ENCODE measurements at regions not wholly inside any gene's neighbourhood (a gene's known extent, or its start where the extent isn't known, plus 50 kb on each side); places are given as distances from the start of the nearest gene placed in this dataset.

DNA sequence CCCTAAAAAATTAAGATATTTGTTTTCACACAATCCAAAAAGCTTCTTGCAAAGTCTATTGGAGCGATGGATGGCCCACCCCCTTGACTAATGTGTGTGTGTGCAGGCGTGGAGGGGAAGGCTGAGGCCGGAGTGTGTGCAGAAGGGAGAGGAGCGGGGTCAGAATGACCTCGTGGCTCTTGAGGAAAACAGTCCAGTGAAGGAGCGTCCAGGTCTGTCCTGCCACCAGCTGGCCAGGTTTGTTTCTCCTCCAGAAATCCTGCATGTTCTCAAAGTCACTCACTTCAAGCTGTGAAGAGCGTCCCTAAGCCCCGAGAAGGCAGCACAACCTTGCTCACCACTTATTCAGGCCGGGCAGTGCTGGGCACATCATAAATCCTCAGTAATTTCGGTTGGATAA is 69.5 kb upstream of the SSX2IP start:
- Mint-ChIP-seq H3K27ac (no peak overlapping the region), H3K36me3 (no peaks in the 10 kb centered on the region), H3K4me1 (ENCODE audit: low read depth) (peaks cover 7% of the 10 kb centered on the region), H3K4me3 (no peak overlapping the region), H3K27me3 (peaks cover 8% of the 10 kb centered on the region), H3K9me3 (no peaks in the 10 kb centered on the region)
- ChIA-PET POLR2A (no interaction called here), CTCF (interaction anchor here (0.6 to 5.0 kb wide), 5 partner anchors 12 to 786 kb away, joined by 3 to 26 read pairs (median 4); no protein-coding TSS in a partner anchor)
- DNase-seq = no peak
- intact Hi-C loops (cut with micrococcal nuclease) = no loop called here

DNA sequence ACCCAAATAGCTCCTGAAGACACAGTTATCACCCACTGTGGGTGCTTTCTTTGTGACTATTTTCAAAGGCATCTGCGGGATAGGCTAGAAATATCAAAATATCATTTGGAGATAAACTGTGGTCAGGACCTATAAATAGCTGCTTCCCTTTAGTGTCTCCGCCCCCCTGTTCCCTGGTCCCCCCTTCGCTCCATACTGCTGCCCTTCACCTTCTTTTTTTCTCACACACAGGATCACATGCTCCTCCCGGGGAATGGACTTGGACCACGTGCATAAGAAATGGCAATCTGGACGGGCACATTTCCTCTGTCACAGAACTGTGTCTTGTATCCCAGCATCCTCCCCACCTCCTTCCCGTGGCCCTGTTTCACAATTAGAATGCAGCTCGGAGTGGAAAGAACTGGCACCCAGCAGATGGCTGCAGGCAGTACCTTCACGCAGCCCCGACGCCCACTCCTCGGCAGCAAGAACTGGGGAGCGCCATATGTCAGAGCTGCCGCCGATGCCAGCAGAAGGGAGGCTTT is 68.8 kb upstream of the SSX2IP start:
- H3K36me3 Mint-ChIP-seq = no peaks in the 10 kb centered on the region
- CTCF ChIA-PET = interaction anchor here (0.6 to 5.0 kb wide), 10 partner anchors 13 to 785 kb away, joined by 3 to 26 read pairs (median 4); no protein-coding TSS in a partner anchor
- H3K27me3 Mint-ChIP-seq = peaks cover 8% of the 10 kb centered on the region
- DNase-seq = peak; percentile 34
- POLR2A ChIA-PET = no interaction called here
- H3K27ac Mint-ChIP-seq = no peak overlapping the region
- peaks cover 7% of the 10 kb centered on the region for H3K4me1 Mint-ChIP-seq (ENCODE audit: low read depth)
- H3K9me3 Mint-ChIP-seq = no peaks in the 10 kb centered on the region
- intact Hi-C loops (cut with micrococcal nuclease) = no loop called here
- H3K4me3 Mint-ChIP-seq = peak overlapping the region; percentile 9

DNA sequence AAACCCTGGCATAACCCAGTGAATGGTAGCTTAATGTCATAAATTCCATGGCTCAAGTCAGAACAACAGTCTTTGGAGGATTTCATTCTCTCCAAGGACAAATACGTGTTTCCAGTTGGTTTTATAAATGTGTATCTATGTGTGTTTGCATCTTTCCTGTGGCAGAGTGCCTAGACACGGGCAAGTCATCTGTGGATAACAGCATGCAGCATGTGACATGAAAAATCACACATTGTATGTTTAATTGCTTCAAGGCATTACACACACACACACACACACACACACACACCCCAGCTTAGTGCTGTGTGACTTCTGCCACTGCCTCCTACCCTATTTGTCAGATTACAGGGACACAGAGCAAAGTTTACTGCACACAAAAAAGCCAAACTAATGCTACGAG is 68.2 kb upstream of the SSX2IP start:
- ChIA-PET CTCF (interaction anchor here (0.6 to 5.0 kb wide), 7 partner anchors 14 to 326 kb away, joined by 3 to 26 read pairs (median 4); no protein-coding TSS in a partner anchor), POLR2A (no interaction called here)
- H3K27ac Mint-ChIP-seq = no peak overlapping the region
- H3K27me3 Mint-ChIP-seq = peaks cover 9% of the 10 kb centered on the region
- no peak for DNase-seq
- no peaks in the 10 kb centered on the region for H3K9me3 Mint-ChIP-seq
- H3K4me3 Mint-ChIP-seq = no peak overlapping the region
- peaks cover 8% of the 10 kb centered on the region for H3K4me1 Mint-ChIP-seq (ENCODE audit: low read depth)
- H3K36me3 Mint-ChIP-seq = no peaks in the 10 kb centered on the region
- intact Hi-C loops (cut with micrococcal nuclease) = no loop called here

DNA sequence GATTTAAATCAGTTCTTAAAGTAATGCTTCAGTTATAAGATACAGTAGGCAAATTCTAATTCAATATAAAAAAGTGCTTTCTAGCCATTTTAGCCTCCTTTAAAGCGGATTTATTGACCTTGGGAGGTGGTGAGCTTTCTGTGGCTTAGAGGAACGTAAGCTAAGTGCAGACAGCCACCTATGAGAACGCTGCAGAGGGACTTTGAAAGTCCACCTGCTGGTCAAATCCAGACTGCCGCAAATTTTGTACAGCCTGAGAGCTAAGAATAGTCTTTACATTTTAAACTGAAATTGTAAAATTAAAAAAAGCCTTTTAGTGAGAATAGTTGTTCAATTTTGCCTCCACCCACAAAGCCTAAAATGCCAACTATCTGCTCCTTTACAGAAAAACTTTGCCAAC is 67.0 kb upstream of the SSX2IP start:
- no peaks in the 10 kb centered on the region for H3K36me3 Mint-ChIP-seq
- CTCF ChIA-PET = interaction anchor here (1.3 to 5.0 kb wide), 3 partner anchors 15 to 315 kb away, joined by 5 to 26 read pairs (median 12); no protein-coding TSS in a partner anchor
- POLR2A ChIA-PET = no interaction called here
- H3K27ac Mint-ChIP-seq = no peak overlapping the region
- no peaks in the 10 kb centered on the region for H3K9me3 Mint-ChIP-seq
- DNase-seq = no peak
- H3K4me3 Mint-ChIP-seq = no peak overlapping the region
- H3K4me1 Mint-ChIP-seq (ENCODE audit: low read depth) = peaks cover 11% of the 10 kb centered on the region
- intact Hi-C loops (cut with micrococcal nuclease) = no loop called here
- H3K27me3 Mint-ChIP-seq = peaks cover 10% of the 10 kb centered on the region

DNA sequence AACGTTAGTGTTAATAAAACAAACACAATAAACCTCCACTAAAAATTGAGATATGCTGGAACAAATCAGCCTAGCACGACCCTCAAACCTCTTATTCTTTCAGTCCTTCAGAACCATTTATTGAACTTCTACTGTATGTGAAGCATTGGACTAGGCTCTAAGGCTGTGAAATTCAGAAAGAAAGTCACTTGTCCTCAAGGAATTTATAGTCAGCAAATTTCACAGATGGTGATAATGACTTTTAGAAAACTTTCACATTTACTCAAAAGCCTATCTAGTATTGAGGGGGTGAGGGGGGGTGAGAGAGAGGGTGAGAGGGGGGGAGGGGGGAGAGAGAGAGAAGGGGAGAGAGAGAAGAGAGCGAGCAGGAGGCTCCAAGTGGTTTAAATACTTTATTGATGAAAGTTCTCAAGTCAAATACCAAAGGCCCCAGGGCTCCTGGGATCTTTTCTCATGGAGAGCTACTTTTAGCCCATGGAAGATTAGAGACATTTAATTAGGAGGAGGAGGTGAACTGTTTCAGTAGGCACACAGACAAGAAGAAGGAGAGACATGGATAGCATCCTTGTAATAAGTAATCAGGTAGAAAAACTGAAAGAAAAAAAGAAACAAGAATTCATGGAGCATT is 66.3 kb upstream of the SSX2IP start:
- CTCF ChIA-PET = interaction anchor here (0.6 to 5.0 kb wide), 4 partner anchors 16 to 314 kb away, joined by 3 to 26 read pairs (median 8); no protein-coding TSS in a partner anchor
- H3K4me1 Mint-ChIP-seq (ENCODE audit: low read depth) = peaks cover 11% of the 10 kb centered on the region
- POLR2A ChIA-PET = no interaction called here
- no peaks in the 10 kb centered on the region for H3K9me3 Mint-ChIP-seq
- H3K27me3 Mint-ChIP-seq = peaks cover 12% of the 10 kb centered on the region
- DNase-seq = no peak
- H3K36me3 Mint-ChIP-seq = no peaks in the 10 kb centered on the region
- H3K27ac Mint-ChIP-seq = no peak overlapping the region
- H3K4me3 Mint-ChIP-seq = no peak overlapping the region
- intact Hi-C loops (cut with micrococcal nuclease) = no loop called here

DNA sequence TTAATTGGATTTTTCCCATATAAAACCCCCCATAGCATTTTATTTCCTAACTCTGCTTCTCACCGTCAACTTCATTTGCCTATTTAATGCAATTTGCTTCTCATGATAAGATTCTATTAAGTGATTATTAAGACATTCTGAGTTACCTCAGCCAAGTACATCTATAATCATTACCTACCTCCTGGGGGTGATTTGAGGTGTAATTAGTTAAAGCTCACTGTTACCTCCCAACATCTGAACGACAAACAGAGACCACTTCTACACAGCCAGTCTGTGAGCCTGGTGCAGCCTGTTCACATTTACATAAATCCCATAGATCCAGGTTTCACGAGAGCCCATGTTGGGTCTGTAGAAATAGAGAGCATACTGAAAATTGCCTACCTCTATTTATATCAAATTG is 65.7 kb upstream of the SSX2IP start:
- no peak overlapping the region for H3K27ac Mint-ChIP-seq
- intact Hi-C loops (cut with micrococcal nuclease) = no loop called here
- H3K4me1 Mint-ChIP-seq (ENCODE audit: low read depth) = peaks cover 11% of the 10 kb centered on the region
- peaks cover 17% of the 10 kb centered on the region for H3K27me3 Mint-ChIP-seq
- ChIA-PET CTCF (interaction anchor here (0.6 to 3.9 kb wide), 3 partner anchors 18 to 314 kb away, joined by 3 to 12 read pairs (median 4); no protein-coding TSS in a partner anchor), POLR2A (no interaction called here)
- H3K9me3 Mint-ChIP-seq = no peaks in the 10 kb centered on the region
- H3K36me3 Mint-ChIP-seq = no peaks in the 10 kb centered on the region
- H3K4me3 Mint-ChIP-seq = no peak overlapping the region
- DNase-seq = no peak

DNA sequence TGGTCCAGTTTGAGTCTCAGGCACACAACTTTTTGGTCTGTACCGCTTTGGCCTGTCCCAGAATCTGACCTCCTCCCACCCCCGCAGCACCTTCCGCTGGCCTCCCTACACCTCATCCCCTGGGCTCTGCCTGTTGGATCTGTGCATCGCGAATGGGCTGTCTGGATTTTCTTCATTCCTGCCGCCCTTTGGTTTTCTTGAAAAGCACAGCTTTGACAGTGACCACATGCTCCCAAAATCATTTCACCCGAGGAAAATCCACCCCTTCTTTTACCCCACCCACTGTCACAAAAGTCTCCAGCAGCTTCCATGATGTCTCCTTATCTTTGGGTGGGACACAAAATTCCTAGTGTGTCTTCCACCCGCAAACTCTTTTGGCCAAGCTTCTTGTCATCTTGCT is 65.0 kb upstream of the SSX2IP start:
- no peak overlapping the region for H3K27ac Mint-ChIP-seq
- H3K9me3 Mint-ChIP-seq = no peaks in the 10 kb centered on the region
- H3K36me3 Mint-ChIP-seq = no peaks in the 10 kb centered on the region
- DNase-seq = no peak
- H3K4me3 Mint-ChIP-seq = no peak overlapping the region
- H3K4me1 Mint-ChIP-seq (ENCODE audit: low read depth) = peaks cover 11% of the 10 kb centered on the region
- POLR2A ChIA-PET = no interaction called here
- CTCF ChIA-PET = interaction anchor here (0.5 to 2.7 kb wide), 8 partner anchors 8 to 823 kb away, joined by 3 to 19 read pairs (median 4); no protein-coding TSS in a partner anchor
- H3K27me3 Mint-ChIP-seq = peaks cover 23% of the 10 kb centered on the region
- intact Hi-C loops (cut with micrococcal nuclease) = no loop called here

DNA sequence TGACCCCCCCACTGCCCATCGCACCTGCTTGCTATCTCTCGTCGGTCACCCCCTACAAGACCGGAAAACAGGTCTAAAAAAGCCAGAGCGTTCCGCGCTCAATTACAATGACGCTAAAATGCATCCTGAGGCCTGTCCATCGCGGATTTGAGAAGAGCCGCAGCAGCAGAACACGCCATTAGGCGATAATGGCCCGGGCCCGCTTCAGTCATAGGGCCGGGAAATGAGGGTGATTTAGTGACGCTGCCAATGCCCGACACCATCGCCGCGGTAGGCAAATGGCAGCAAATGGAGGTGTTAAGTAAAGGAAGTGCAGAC is 64.1 kb upstream of the SSX2IP start:
- ChIA-PET POLR2A (no interaction called here), CTCF (interaction anchor here (0.6 to 2.7 kb wide), 41 partner anchors 9 to 850 kb away, joined by 3 to 35 read pairs (median 5); partner anchors contain the start of genes GNG5, PRKACB and SPATA1)
- Mint-ChIP-seq H3K27me3 (peaks cover 27% of the 10 kb centered on the region), H3K27ac (no peak overlapping the region), H3K36me3 (no peaks in the 10 kb centered on the region), H3K4me3 (no peak overlapping the region), H3K9me3 (no peaks in the 10 kb centered on the region), H3K4me1 (ENCODE audit: low read depth) (peaks cover 14% of the 10 kb centered on the region)
- intact Hi-C loops (cut with micrococcal nuclease) = loop anchor here (5.0 kb wide), 1 partner anchor 822 kb away; no protein-coding TSS in a partner anchor
- DNase-seq = no peak

DNA sequence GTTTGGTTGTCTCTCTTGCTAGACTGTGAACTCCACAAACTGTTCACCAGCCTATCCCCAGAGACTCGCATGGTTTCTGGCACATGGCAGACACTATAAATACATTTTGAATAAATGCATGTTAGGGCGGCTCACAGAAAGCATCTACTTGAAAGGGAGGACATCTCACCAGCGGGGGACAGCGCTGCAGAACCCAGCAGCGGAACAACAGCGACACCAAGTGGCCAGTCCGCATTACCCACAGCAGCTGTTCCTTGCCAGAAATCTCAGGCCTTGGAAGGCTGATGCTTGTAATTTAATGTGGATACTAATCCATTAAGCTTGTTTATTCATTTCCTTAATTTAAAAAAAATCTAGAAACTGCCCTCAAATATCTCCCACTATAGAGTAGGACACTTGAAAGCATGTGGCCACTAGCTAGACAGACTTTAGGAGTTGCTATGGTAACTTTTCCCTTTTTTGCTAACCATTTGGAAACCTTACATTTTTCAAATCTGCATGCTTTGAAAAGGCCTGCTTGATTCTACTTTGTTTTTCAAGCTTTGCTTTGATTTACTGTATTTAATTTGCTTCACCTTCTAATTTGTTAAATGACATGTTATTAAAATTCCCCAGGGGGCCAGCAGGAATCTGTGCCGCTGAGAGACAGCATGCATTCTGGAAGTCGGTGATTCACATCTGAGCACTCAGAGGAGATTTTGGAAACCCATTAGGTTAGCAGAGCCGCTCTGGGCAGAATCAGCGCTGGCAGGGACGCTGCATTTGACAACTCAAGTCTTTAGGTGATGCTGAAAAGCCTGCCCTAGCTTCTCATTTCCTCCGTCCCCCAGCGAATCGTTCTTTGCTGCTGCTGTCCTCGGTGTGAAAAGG is 63.5 kb upstream of the SSX2IP start:
- ChIA-PET POLR2A (no interaction called here), CTCF (interaction anchor here (0.6 to 2.7 kb wide), 59 partner anchors 9 to 849 kb away, joined by 3 to 35 read pairs (median 4); partner anchors contain the start of genes GNG5, PRKACB and SPATA1)
- Mint-ChIP-seq H3K4me3 (no peak overlapping the region), H3K27ac (no peak overlapping the region), H3K27me3 (peaks cover 27% of the 10 kb centered on the region), H3K4me1 (ENCODE audit: low read depth) (peaks cover 14% of the 10 kb centered on the region), H3K36me3 (no peaks in the 10 kb centered on the region), H3K9me3 (no peaks in the 10 kb centered on the region)
- intact Hi-C loops (cut with micrococcal nuclease) = loop anchor here (1.0 to 5.0 kb wide), 8 partner anchors 85 to 821 kb away; no protein-coding TSS in a partner anchor
- peak; percentile 86 for DNase-seq

DNA sequence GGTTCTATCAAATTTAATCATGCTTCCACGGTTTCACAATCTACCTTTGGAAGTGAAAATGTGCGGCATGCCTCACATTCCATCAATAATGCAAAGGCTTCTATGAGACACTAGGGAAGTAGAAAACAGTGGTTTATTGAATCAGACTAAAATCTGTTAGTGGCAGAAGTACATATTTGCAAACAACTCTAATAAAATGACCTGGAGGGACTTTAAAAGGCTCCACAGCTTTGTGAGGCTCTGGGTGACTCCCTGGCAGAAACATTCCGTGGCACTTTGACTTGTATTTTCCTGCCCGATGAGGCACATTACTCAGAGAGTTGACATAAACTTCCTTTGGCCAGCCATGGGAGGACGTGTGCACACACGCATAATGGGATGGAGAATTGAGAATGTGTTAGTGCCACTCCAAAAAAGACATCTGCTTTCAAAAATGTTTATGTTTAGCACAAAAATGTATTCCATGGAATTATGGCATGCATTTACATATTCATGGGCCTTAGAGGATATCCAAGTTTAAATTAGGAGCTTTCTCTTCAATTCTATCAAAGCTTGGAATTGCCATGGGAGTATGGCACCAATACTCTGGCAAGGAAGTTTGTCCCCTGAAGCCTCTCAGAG is 60.0 kb upstream of the SSX2IP start:
- DNase-seq = no peak
- H3K9me3 Mint-ChIP-seq = no peaks in the 10 kb centered on the region
- no peak overlapping the region for H3K4me3 Mint-ChIP-seq
- ChIA-PET CTCF (interaction anchor here (0.6 to 2.5 kb wide), 3 partner anchors 23 to 599 kb away, joined by 3 to 7 read pairs (median 3); no protein-coding TSS in a partner anchor), POLR2A (no interaction called here)
- no peaks in the 10 kb centered on the region for H3K36me3 Mint-ChIP-seq
- intact Hi-C loops (cut with micrococcal nuclease) = loop anchor here (5.0 kb wide), 1 partner anchor 818 kb away; no protein-coding TSS in a partner anchor
- H3K4me1 Mint-ChIP-seq (ENCODE audit: low read depth) = peaks cover 12% of the 10 kb centered on the region
- H3K27ac Mint-ChIP-seq = no peak overlapping the region
- H3K27me3 Mint-ChIP-seq = peaks cover 24% of the 10 kb centered on the region

DNA sequence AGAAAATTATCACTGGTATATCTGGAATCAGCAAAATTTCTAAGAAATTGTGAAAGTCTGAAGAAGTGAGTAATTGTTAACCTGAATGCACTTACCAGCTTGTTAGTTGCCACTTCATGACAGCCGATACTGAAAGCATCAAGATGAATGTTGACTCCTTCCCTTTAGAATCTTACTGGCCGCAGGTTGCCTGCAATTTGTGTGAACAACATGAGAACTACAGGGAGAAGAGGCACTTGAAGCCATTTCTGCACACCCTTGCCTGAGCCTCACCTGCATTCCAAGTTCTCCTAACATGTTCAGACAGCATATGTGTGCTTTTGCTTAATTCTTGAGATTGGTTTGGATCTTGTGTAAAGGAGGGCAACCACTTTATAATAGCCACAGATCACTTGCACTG is 59.2 kb upstream of the SSX2IP start:
- POLR2A ChIA-PET = no interaction called here

More for the DNA sequence above, 59.2 kb upstream of the SSX2IP start:
- H3K27me3 Mint-ChIP-seq = peaks cover 24% of the 10 kb centered on the region
- peaks cover 12% of the 10 kb centered on the region for H3K4me1 Mint-ChIP-seq (ENCODE audit: low read depth)
- DNase-seq = peak; percentile 32
- H3K36me3 Mint-ChIP-seq = no peaks in the 10 kb centered on the region
- intact Hi-C loops (cut with micrococcal nuclease) = loop anchor here (2.0 kb wide), 1 partner anchor 59 kb away; the partner anchor contains the start of gene SSX2IP
- no peak overlapping the region for H3K27ac Mint-ChIP-seq
- CTCF ChIA-PET = interaction anchor here (0.7 to 2.5 kb wide), 4 partner anchors 24 to 129 kb away, joined by 3 to 7 read pairs (median 4); no protein-coding TSS in a partner anchor
- no peaks in the 10 kb centered on the region for H3K9me3 Mint-ChIP-seq
- H3K4me3 Mint-ChIP-seq = no peak overlapping the region
